ENCODE measurements at regions not wholly inside any gene's neighbourhood (a gene's known extent, or its start where the extent isn't known, plus 50 kb on each side); places are given as distances from the start of the nearest gene placed in this dataset.

GRCh38 chr2:228629251-228629650, 447.8 kb upstream of the SPHKAP start:
- Histone ChIP-seq H3K4me3 (ENCODE audit: low read depth, low read length, poor library complexity, severe bottlenecking) (no peak overlapping the region), H3K4me2 (ENCODE audit: low read length) (no peak overlapping the region), H3F3A (ENCODE audit: insufficient read depth, low read length) (no peaks in the 10 kb centered on the region), H3K9me2 (ENCODE audit: low read depth, low read length) (no peaks in the 10 kb centered on the region), H3K79me2 (ENCODE audit: insufficient read depth, low read length) (no peaks in the 10 kb centered on the region), H3K36me3 (ENCODE audit: insufficient read depth, low read length) (no peaks in the 10 kb centered on the region), H3K9ac (ENCODE audit: low read length) (no peak overlapping the region), H3K4me1 (ENCODE audit: insufficient read depth, low read length, severe bottlenecking) (no peaks in the 10 kb centered on the region), H3K27ac (ENCODE audit: low read depth, low read length, poor library complexity, severe bottlenecking) (no peak overlapping the region), H3K27me3 (ENCODE audit: insufficient read depth, low read length) (no peaks in the 10 kb centered on the region), H2AFZ (ENCODE audit: low read length) (no peak overlapping the region), H4K20me1 (ENCODE audit: insufficient read depth, low read length) (no peaks in the 10 kb centered on the region), H3K9me3 (ENCODE audit: low read length) (no peaks in the 10 kb centered on the region)
- TF ChIP-seq CTCF (IDR thresholded peaks at IDR 0.05; ENCODE audit: low read length) (no peak), EZH2 (IDR thresholded peaks at IDR 0.05; ENCODE audit: borderline replicate concordance, low read length) (no peak)

GRCh38 chr2:228628682-228629081, 447.2 kb upstream of the SPHKAP start:
- Histone ChIP-seq H3K4me3 (ENCODE audit: low read depth, low read length, poor library complexity, severe bottlenecking) (no peak overlapping the region), H3F3A (ENCODE audit: insufficient read depth, low read length) (no peaks in the 10 kb centered on the region), H3K27ac (ENCODE audit: low read depth, low read length, poor library complexity, severe bottlenecking) (no peak overlapping the region), H3K27me3 (ENCODE audit: insufficient read depth, low read length) (no peaks in the 10 kb centered on the region), H3K4me2 (ENCODE audit: low read length) (no peak overlapping the region), H3K36me3 (ENCODE audit: insufficient read depth, low read length) (no peaks in the 10 kb centered on the region), H3K79me2 (ENCODE audit: insufficient read depth, low read length) (no peaks in the 10 kb centered on the region), H3K9me2 (ENCODE audit: low read depth, low read length) (no peaks in the 10 kb centered on the region), H4K20me1 (ENCODE audit: insufficient read depth, low read length) (no peaks in the 10 kb centered on the region), H2AFZ (ENCODE audit: low read length) (no peak overlapping the region), H3K4me1 (ENCODE audit: insufficient read depth, low read length, severe bottlenecking) (no peaks in the 10 kb centered on the region), H3K9me3 (ENCODE audit: low read length) (no peaks in the 10 kb centered on the region), H3K9ac (ENCODE audit: low read length) (no peak overlapping the region)
- no peak for TF ChIP-seq EZH2 (IDR thresholded peaks at IDR 0.05; ENCODE audit: borderline replicate concordance, low read length)
- no peak for TF ChIP-seq CTCF (IDR thresholded peaks at IDR 0.05; ENCODE audit: low read length)

GRCh38 chr2:228627510-228627909, 446.0 kb upstream of the SPHKAP start:
- Histone ChIP-seq H3F3A (ENCODE audit: insufficient read depth, low read length) (no peaks in the 10 kb centered on the region), H3K4me2 (ENCODE audit: low read length) (no peak overlapping the region), H4K20me1 (ENCODE audit: insufficient read depth, low read length) (no peaks in the 10 kb centered on the region), H3K36me3 (ENCODE audit: insufficient read depth, low read length) (no peaks in the 10 kb centered on the region), H3K9me3 (ENCODE audit: low read length) (no peaks in the 10 kb centered on the region), H3K4me1 (ENCODE audit: insufficient read depth, low read length, severe bottlenecking) (no peaks in the 10 kb centered on the region), H3K79me2 (ENCODE audit: insufficient read depth, low read length) (no peaks in the 10 kb centered on the region), H3K9me2 (ENCODE audit: low read depth, low read length) (no peaks in the 10 kb centered on the region), H3K9ac (ENCODE audit: low read length) (no peak overlapping the region), H3K27ac (ENCODE audit: low read depth, low read length, poor library complexity, severe bottlenecking) (no peak overlapping the region), H3K27me3 (ENCODE audit: insufficient read depth, low read length) (no peaks in the 10 kb centered on the region), H2AFZ (ENCODE audit: low read length) (no peak overlapping the region), H3K4me3 (ENCODE audit: low read depth, low read length, poor library complexity, severe bottlenecking) (no peak overlapping the region)
- TF ChIP-seq CTCF (IDR thresholded peaks at IDR 0.05; ENCODE audit: low read length) (no peak), EZH2 (IDR thresholded peaks at IDR 0.05; ENCODE audit: borderline replicate concordance, low read length) (no peak)
